Activated T-cell treated with anti-CD3 and anti-CD28 coated beads, Interleukin-2, amount 50 U/mL, for 1 hour (primary cell): ENCODE measurements at regions not wholly inside any gene's neighbourhood (a gene's known extent, or its start where the extent isn't known, plus 50 kb on each side); places are given as distances from the start of the nearest gene placed in this dataset.

Experiments used
- DNase-seq: peaks from one replicate; pipeline ENCODE4 v3.0.0-alpha.2; 2020

GRCh38 chr4:38489924-38490639, 173.9 kb upstream of the KLF3 start:
- DNase-seq = peak; percentile 32

- no peak for DNase-seq
Measured at GRCh38 chr4:38490753-38491446, 173.1 kb upstream of the KLF3 start.

GRCh38 chr4:38491854-38492478, 172.0 kb upstream of the KLF3 start:
- DNase-seq = no peak

GRCh38 chr4:38493066-38493465, 170.9 kb upstream of the KLF3 start:
- no peak for DNase-seq

- no peak for DNase-seq
Measured at GRCh38 chr4:38495446-38495845, 168.6 kb upstream of the KLF3 start.

GRCh38 chr4:38497121-38497520, 166.9 kb upstream of the KLF3 start:
- no peak for DNase-seq

- DNase-seq = no peak
Measured at GRCh38 chr4:38499101-38499500, 164.9 kb upstream of the KLF3 start.

GRCh38 chr4:38500433-38500832, 163.6 kb upstream of the KLF3 start:
- no peak for DNase-seq

GRCh38 chr4:38501698-38502097, 162.3 kb upstream of the KLF3 start:
- DNase-seq = no peak

GRCh38 chr4:38503689-38504395, 160.2 kb upstream of the KLF3 start:
- no peak for DNase-seq

GRCh38 chr4:38504396-38504715, 159.6 kb upstream of the KLF3 start:
- DNase-seq = no peak

GRCh38 chr4:38509551-38509950, 154.4 kb upstream of the KLF3 start:
- DNase-seq = peak; percentile 45

- DNase-seq = no peak
Measured at GRCh38 chr4:38510201-38510600, 153.8 kb upstream of the KLF3 start.

- no peak for DNase-seq
Measured at GRCh38 chr4:38511702-38512101, 152.3 kb upstream of the KLF3 start.

GRCh38 chr4:38512840-38513239, 151.2 kb upstream of the KLF3 start:
- no peak for DNase-seq

- no peak for DNase-seq
Measured at GRCh38 chr4:38514465-38515146, 149.4 kb upstream of the KLF3 start.

- no peak for DNase-seq
Measured at GRCh38 chr4:38516190-38516589, 147.8 kb upstream of the KLF3 start.

- no peak for DNase-seq
Measured at GRCh38 chr4:38519666-38520065, 144.3 kb upstream of the KLF3 start.

- no peak for DNase-seq
Measured at GRCh38 chr4:38523054-38523453, 140.9 kb upstream of the KLF3 start.

GRCh38 chr4:38523524-38524448, 140.2 kb upstream of the KLF3 start:
- DNase-seq = peak; percentile 22

GRCh38 chr4:38526412-38526811, 137.6 kb upstream of the KLF3 start:
- DNase-seq = no peak
